Loucy (cell line): ENCODE measurements at regions not wholly inside any gene's neighbourhood (a gene's known extent, or its start where the extent isn't known, plus 50 kb on each side); places are given as distances from the start of the nearest gene placed in this dataset.

Experiments used
- EZH2phosphoT487 ChIP-seq: fragments of 200-600 bp; IDR thresholded peaks from 2 replicates; pipeline ENCODE4 v1.6.1; 2018; ENCODE audit warnings: antibody characterized with exemption, mild to moderate bottlenecking, moderate library complexity, borderline replicate concordance
- TF ChIP-seq, protein P1 (sequence below): fragments of 200-600 bp; sonication (generic); conservative IDR thresholded peaks from 2 replicates; pipeline ENCODE4 v1.5.1; 2014; ENCODE audit warnings: mild to moderate bottlenecking, antibody characterized with exemption, low read length

DNA sequence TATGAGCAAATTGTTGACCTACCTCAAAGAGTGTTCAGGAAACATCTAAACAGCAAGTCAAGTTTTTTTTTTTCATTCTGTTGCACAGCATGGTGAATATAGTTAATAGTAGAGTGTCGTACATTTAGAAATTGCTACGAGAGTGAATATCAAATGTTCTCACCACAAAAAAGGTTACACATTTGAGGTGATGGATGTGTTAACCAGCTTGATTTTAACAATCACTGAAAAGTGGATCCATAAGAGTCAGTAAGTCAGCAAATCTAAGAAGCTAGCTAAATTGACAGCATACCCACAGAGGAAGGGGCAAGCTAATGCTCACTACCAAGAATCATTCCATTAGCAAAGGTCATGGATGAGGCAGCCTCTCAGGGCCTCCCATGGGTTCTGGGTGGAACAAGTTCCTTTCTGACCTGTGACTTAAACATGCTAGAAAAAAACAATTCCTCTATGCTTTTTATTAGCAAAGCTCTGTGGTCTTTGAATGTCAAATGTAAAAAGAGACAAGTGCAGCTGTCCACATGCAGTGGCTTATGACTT, 235.4 kb upstream of the CCDC179 start:
- TF ChIP-seq, protein P1, sequence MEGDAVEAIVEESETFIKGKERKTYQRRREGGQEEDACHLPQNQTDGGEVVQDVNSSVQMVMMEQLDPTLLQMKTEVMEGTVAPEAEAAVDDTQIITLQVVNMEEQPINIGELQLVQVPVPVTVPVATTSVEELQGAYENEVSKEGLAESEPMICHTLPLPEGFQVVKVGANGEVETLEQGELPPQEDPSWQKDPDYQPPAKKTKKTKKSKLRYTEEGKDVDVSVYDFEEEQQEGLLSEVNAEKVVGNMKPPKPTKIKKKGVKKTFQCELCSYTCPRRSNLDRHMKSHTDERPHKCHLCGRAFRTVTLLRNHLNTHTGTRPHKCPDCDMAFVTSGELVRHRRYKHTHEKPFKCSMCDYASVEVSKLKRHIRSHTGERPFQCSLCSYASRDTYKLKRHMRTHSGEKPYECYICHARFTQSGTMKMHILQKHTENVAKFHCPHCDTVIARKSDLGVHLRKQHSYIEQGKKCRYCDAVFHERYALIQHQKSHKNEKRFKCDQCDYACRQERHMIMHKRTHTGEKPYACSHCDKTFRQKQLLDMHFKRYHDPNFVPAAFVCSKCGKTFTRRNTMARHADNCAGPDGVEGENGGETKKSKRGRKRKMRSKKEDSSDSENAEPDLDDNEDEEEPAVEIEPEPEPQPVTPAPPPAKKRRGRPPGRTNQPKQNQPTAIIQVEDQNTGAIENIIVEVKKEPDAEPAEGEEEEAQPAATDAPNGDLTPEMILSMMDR = no peak
- no peak for TF ChIP-seq EZH2phosphoT487
